ENCODE measurements at regions not wholly inside any gene's neighbourhood (a gene's known extent, or its start where the extent isn't known, plus 50 kb on each side); places are given as distances from the start of the nearest gene placed in this dataset.

DNA sequence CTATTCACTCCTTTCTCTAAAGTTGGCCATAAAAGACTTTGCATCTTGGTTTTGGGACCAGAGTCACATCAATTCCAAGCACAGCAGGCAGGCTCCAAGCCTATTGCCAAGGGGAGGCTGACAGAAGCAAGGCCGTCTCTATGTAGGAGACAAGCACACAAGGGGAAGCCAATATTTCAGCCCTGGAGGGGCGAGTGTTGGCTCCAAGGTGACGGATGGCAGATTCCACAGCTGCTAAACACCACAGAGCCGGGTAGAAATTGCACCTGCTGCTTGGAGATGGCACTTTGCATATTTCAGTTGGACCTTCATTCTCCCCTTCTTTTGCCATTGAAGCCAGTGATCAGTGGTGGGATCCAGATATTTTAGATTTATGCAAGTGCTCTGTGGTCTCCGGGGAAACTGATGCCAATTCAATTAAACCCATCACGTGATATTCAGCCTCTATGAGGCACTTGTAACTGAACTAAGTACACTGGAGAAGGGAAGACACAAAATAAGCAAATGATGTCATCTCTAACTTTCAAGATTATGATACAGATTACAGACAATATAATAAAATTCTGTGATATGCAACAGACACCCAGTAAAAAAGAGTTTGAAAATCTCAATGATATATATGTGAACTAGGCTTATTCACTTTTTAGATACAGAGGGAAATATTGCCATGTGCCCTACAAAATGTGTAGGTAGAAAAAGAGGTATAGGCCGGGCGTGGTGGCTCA, 102.8 kb upstream of the GREM2 start:
- TF ChIP-seq GATA3 (IDR thresholded peaks at IDR 0.05; ENCODE audit: low read depth, low read length) = no peak
- TF ChIP-seq GATA2 (IDR thresholded peaks at IDR 0.05; ENCODE audit: low read depth, low read length) = no peak

All from SH-SY5Y (cell line).